Activated gamma-delta T cell (primary cell): ENCODE measurements at regions not wholly inside any gene's neighbourhood (a gene's known extent, or its start where the extent isn't known, plus 50 kb on each side); places are given as distances from the start of the nearest gene placed in this dataset.
"Not testable (repeated sequence)": the region's sequence is repeated elsewhere in the genome, so short reads cannot be mapped to it uniquely, and the experiment has no call there.

Experiments used
- DNase-seq: peaks from one replicate; lab custom pipeline; 2025; lab: John Stamatoyannopoulos, UW

- DNase-seq = no peak
Observed at GRCh38 chrX:117487421-117487820, 629.2 kb downstream of the KLHL13 start.

GRCh38 chrX:117483950-117484349, 632.7 kb downstream of the KLHL13 start:
- no peak for DNase-seq

- DNase-seq = no peak
Observed at GRCh38 chrX:117458243-117458968, 658.2 kb downstream of the KLHL13 start.

- DNase-seq = no peak
Observed at GRCh38 chrX:117455787-117456186, 660.8 kb downstream of the KLHL13 start.

- DNase-seq = no peak
Observed at GRCh38 chrX:117429501-117429900, 687.1 kb downstream of the KLHL13 start.

- DNase-seq = no peak
Observed at GRCh38 chrX:117407449-117408150, 709.0 kb downstream of the KLHL13 start.

- no peak for DNase-seq
Observed at GRCh38 chrX:117400839-117401238, 715.8 kb downstream of the KLHL13 start.

- DNase-seq = no peak
Observed at GRCh38 chrX:117400005-117400404, 716.6 kb downstream of the KLHL13 start.

- no peak for DNase-seq
Observed at GRCh38 chrX:117397844-117398243, 718.8 kb downstream of the KLHL13 start.

- peak; percentile 2 for DNase-seq
Observed at GRCh38 chrX:117394506-117395070, 722.0 kb downstream of the KLHL13 start.

- not testable (repeated sequence) for DNase-seq
Observed at GRCh38 chrX:117392360-117392759, 724.2 kb downstream of the KLHL13 start.

- no peak for DNase-seq
Observed at GRCh38 chrX:117376460-117376859, 740.1 kb downstream of the KLHL13 start.

- DNase-seq = no peak
Observed at GRCh38 chrX:117335209-117335608, 781.4 kb downstream of the KLHL13 start.

GRCh38 chrX:117327373-117327772, 789.2 kb downstream of the KLHL13 start:
- DNase-seq = no peak

GRCh38 chrX:117325706-117326105, 790.9 kb downstream of the KLHL13 start:
- no peak for DNase-seq

GRCh38 chrX:117305168-117305766, 811.3 kb downstream of the KLHL13 start:
- no peak for DNase-seq

- DNase-seq = no peak
Observed at GRCh38 chrX:117301086-117301485, 815.5 kb downstream of the KLHL13 start.

- DNase-seq = no peak
Observed at GRCh38 chrX:117291760-117292159, 824.9 kb downstream of the KLHL13 start.

GRCh38 chrX:117274965-117275364, 812.2 kb upstream of the CT83 start:
- DNase-seq = no peak
